Common myeloid progenitor, CD34-positive (primary cell): ENCODE measurements at regions not wholly inside any gene's neighbourhood (a gene's known extent, or its start where the extent isn't known, plus 50 kb on each side); places are given as distances from the start of the nearest gene placed in this dataset.

Source experiments
- CTCF ChIA-PET: fragments of 350-600 bp; sonication (Branson Sonifier 250); formaldehyde crosslinking; loops from one replicate; lab custom pipeline; 2021; ENCODE audit warnings: antibody characterized with exemption; lab: Charles Lee
- POLR2A ChIA-PET: fragments of 350-600 bp; sonication (Branson Sonifier 250); formaldehyde crosslinking; loops from one replicate; lab custom pipeline; 2021; ENCODE audit warnings: antibody characterized with exemption; lab: Charles Lee
- DNase-seq, 3 donors: peaks; one replicate each; pipeline versions ENCODE4 v3.0.0 to v3.0.0-alpha.2; 2013
- H3K27ac ChIP-seq, 2 experiments: 1 replicate in 1 of 2; 2 replicates in 1 of 2; pipeline ENCODE4 v1.7.0; 2013; ENCODE audit warnings: inconsistent platforms in 2 of 2, low read length in 2 of 2, mild to moderate bottlenecking in 2 of 2, low read depth in 1 of 2, moderate library complexity in 1 of 2; ENCODE audit not compliant: severe bottlenecking in 2 of 2, insufficient read depth in 1 of 2, poor library complexity in 1 of 2
- H3K27me3 ChIP-seq, 5 experiments: replicated peaks in 2 of 5; 1 replicate in 3 of 5; 2 replicates in 2 of 5; pipeline versions ENCODE4 v1.6.1 to v1.7.0; 2013; ENCODE audit warnings: low read length in 4 of 5, mild to moderate bottlenecking in 2 of 5, moderate library complexity in 2 of 5, inconsistent platforms in 1 of 5; ENCODE audit not compliant: insufficient read depth in 5 of 5, control insufficient read depth in 4 of 5
- H3K36me3 ChIP-seq, 4 experiments: 1 replicate in 2 of 4; 2 replicates in 2 of 4; pipeline versions ENCODE4 v1.6.1 to v1.7.0; 2013; ENCODE audit warnings: low read length in 3 of 4, control low read depth in 1 of 4, mild to moderate bottlenecking in 1 of 4; ENCODE audit not compliant: control insufficient read depth in 4 of 4, insufficient read depth in 4 of 4
- H3K4me1 ChIP-seq, 4 experiments: 1 replicate in 3 of 4; 2 replicates in 1 of 4; pipeline versions ENCODE4 v1.6.1 to v1.7.1; 2013; ENCODE audit warnings: low read length in 3 of 4, mild to moderate bottlenecking in 3 of 4, control low read depth in 1 of 4, inconsistent platforms in 1 of 4, moderate library complexity in 1 of 4; ENCODE audit not compliant: control insufficient read depth in 4 of 4, insufficient read depth in 4 of 4; ENCODE audit errors: control extremely low read depth in 1 of 4
- H3K4me3 ChIP-seq, 7 experiments: 1 replicate in 4 of 7; 2 replicates in 3 of 7; pipeline versions ENCODE4 v1.5.1 to v1.7.0; 2013; ENCODE audit warnings: mild to moderate bottlenecking in 7 of 7, low read length in 6 of 7, moderate library complexity in 6 of 7, inconsistent platforms in 2 of 7, low read depth in 2 of 7, control low read depth in 1 of 7; ENCODE audit not compliant: insufficient read depth in 4 of 7, control insufficient read depth in 1 of 7; ENCODE audit errors: extremely low read depth in 1 of 7
- H3K9me3 ChIP-seq, 5 experiments: 1 replicate in 4 of 5; 2 replicates in 1 of 5; pipeline versions ENCODE4 v1.6.1 to v1.7.1; 2013; ENCODE audit warnings: low read length in 4 of 5, mild to moderate bottlenecking in 2 of 5, inconsistent platforms in 1 of 5, low read depth in 1 of 5, moderate library complexity in 1 of 5; ENCODE audit not compliant: control insufficient read depth in 4 of 5, insufficient read depth in 2 of 5; ENCODE audit errors: control extremely low read depth in 1 of 5
- WGBS: methylation state at CpG from one replicate; pipeline ENCODE4 v1.1.5; 2013; ENCODE audit not compliant: insufficient coverage; 5-methylcytosine and 5-hydroxymethylcytosine counted together

GRCh38 chr3:16122155-16122554 is 52.3 kb upstream of the GALNT15 start:
- peaks cover 0 to 3% (median 0%) of the 10 kb centered on the region in 5 experiments for H3K9me3 ChIP-seq
- no peaks in the 10 kb centered on the region for H3K36me3 ChIP-seq
- H3K27me3 ChIP-seq, result no peaks in the 10 kb centered on the region
- WGBS, result no CpG with 5 or more reads among the region's 2 CpGs
- DNase-seq, result peak in 2 of 3 donors; percentile 2 to 10
- no peak overlapping the region for H3K4me3 ChIP-seq
- no peak overlapping the region for H3K27ac ChIP-seq
- ChIA-PET POLR2A (no interaction called here), CTCF (no interaction called here)
- peaks cover 0 to 21% (median 6%) of the 10 kb centered on the region in 4 experiments for H3K4me1 ChIP-seq

- no peak for DNase-seq
- peaks cover 0 to 3% (median 0%) of the 10 kb centered on the region in 5 experiments for H3K9me3 ChIP-seq
- 83% methylated on average over 1 of the region's 2 CpGs for WGBS
- no peak overlapping the region for H3K27ac ChIP-seq
- POLR2A ChIA-PET, result no interaction called here
- no peaks in the 10 kb centered on the region for H3K27me3 ChIP-seq
- CTCF ChIA-PET, result no interaction called here
- peaks cover 0 to 21% (median 6%) of the 10 kb centered on the region in 4 experiments for H3K4me1 ChIP-seq
- no peaks in the 10 kb centered on the region for H3K36me3 ChIP-seq
- no peak overlapping the region for H3K4me3 ChIP-seq
Observed at GRCh38 chr3:16122661-16123060, 51.8 kb upstream of the GALNT15 start.

GRCh38 chr3:16124636-16125035 is 49.8 kb upstream of the GALNT15 start:
- no CpG with 5 or more reads among the region's 2 CpGs for whole genome bisulfite sequencing
- POLR2A ChIA-PET, result no interaction called here
- no peak for DNase-seq

More at GRCh38 chr3:16124636-16125035, 49.8 kb upstream of the GALNT15 start:
- Histone ChIP-seq H3K27ac (no peak overlapping the region), H3K4me1 (peaks cover 0 to 21% (median 6%) of the 10 kb centered on the region in 4 experiments), H3K4me3 (no peak overlapping the region), H3K36me3 (no peaks in the 10 kb centered on the region), H3K27me3 (no peaks in the 10 kb centered on the region), H3K9me3 (peaks cover 0 to 3% (median 0%) of the 10 kb centered on the region in 5 experiments)
- CTCF ChIA-PET, result interaction anchor here (1.3 to 1.7 kb wide), 2 partner anchors 9 to 28 kb away, joined by 3 to 5 read pairs; no protein-coding TSS in a partner anchor
